Upper lobe of right lung (tissue), 1 donor: ENCODE measurements at regions not wholly inside any gene's neighbourhood (a gene's known extent, or its start where the extent isn't known, plus 50 kb on each side); places are given as distances from the start of the nearest gene placed in this dataset.

Source experiments
- ATAC-seq: fragments of 200-7000 bp; cut with Tn5 transposase; one replicate; pipeline ENCODE4 v1.9.1; 2020; ENCODE audit warnings: mild to moderate bottlenecking, moderate library complexity
- DNase-seq: peaks from one replicate; pipeline ENCODE4 v3.0.0-alpha.2; 2020
- H3K27ac ChIP-seq: fragments of 200-600 bp; one replicate; pipeline ENCODE4 v1.8.0; 2022
- H3K27me3 ChIP-seq: fragments of 200-600 bp; one replicate; pipeline ENCODE4 v1.8.0; 2022; ENCODE audit warnings: mild to moderate bottlenecking
- H3K36me3 ChIP-seq: fragments of 200-600 bp; one replicate; pipeline ENCODE4 v1.8.0; 2022
- H3K4me1 ChIP-seq: fragments of 200-600 bp; one replicate; pipeline ENCODE4 v1.8.0; 2022
- H3K4me3 ChIP-seq: fragments of 200-600 bp; one replicate; pipeline ENCODE4 v1.8.0; 2022; ENCODE audit warnings: mild to moderate bottlenecking
- H3K9me3 ChIP-seq: fragments of 200-600 bp; one replicate; pipeline ENCODE4 v1.8.0; 2022
- CTCF ChIP-seq: fragments of 200-600 bp; IDR thresholded peaks from one replicate; pipeline ENCODE4 v1.8.0; 2022; ENCODE audit warnings: antibody characterized with exemption
- intact Hi-C: fragments of 100-400 bp; cut with DNase I; formaldehyde crosslinking; loops from one replicate; pipeline ENCODE4 v1.11.0; 2022
- donor health status: DM: no; HTN: yes; CAD: no; lungs with severe emphysema.

DNA sequence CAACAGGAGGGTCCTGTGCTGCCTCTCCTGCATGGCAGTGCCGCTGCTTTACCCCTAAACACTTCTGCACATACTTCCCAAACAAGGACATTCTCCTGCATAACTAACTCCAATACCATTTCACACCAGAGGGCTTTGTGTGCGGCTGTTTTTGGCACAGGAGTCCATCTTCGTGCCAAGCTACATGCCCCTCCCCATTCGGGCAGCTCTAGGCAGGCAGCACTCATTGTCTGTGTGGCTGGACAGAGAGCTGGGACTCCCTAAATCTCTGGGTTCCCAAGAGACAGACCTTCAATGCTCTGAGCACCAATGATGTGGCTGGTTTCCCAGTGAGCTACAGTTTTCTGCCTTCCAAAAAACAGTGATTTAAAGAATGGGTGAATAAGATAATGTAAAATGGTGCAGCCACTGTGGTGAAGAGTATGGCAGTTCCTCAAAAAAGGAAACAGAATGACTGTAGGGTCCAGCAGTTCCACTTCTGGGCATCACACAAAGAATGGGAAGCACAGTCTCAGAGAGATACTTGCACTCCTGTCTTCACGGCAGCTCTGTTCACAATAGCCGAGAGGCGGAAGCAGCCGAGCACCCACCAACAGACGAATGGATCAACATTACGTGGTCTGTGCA lies 80.3 kb upstream of the DUSP22 start:
- Histone ChIP-seq H3K36me3 (no peaks in the 10 kb centered on the region), H3K4me1 (no peaks in the 10 kb centered on the region), H3K9me3 (no peaks in the 10 kb centered on the region), H3K27ac (no peak overlapping the region), H3K4me3 (no peak overlapping the region), H3K27me3 (peaks cover 11% of the 10 kb centered on the region)
- DNase-seq (no peak), ATAC-seq (no peak)
- intact Hi-C loops = no loop called here
- TF ChIP-seq CTCF = no peak

DNA sequence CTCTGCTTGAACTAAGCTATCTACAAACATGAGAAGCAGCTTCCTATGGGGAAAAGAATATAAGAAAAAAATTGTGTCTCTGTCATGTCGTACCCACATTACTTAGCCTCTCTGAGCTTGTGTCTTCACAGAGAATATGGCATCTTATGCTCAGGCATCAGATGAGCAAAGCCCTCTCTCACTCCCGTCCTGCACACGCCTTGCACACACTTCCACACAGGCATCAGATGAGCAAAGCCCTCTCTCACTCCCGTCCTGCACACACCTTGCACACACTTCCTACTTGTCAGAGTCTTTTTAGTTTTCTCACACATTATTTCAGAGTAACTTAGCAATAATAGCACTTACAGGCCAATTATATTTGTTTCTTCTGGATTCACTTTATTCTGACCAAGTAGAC lies 79.0 kb upstream of the DUSP22 start:
- no peak for TF ChIP-seq CTCF
- ATAC-seq (no peak), DNase-seq (no peak)
- Histone ChIP-seq H3K27ac (no peak overlapping the region), H3K4me1 (no peaks in the 10 kb centered on the region), H3K4me3 (no peak overlapping the region), H3K27me3 (peaks cover 11% of the 10 kb centered on the region), H3K9me3 (no peaks in the 10 kb centered on the region), H3K36me3 (no peaks in the 10 kb centered on the region)
- intact Hi-C loops = no loop called here

DNA sequence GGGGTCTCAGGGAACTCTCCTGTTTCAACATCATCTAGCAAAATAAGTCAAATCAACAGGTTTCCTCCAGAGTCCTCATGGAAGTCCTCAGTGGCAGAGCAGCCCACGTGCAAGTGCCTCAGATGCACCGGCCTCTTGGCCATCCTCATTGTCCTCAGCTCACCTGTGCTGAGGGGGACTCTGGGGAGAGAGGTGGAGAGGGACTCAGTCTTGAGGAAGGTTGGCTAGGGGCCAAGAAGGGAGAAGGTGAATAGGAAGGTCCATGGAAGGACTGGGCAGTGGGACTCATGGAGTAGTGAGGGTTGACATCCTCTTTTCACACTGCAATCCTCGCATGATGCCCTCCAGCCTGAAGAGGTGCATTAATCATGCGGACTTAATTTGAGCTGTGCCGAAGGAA lies 77.9 kb upstream of the DUSP22 start:
- no peak for TF ChIP-seq CTCF
- intact Hi-C loops = no loop called here
- ATAC-seq = no peak

GRCh38 chr6:215335-216034 lies 76.8 kb upstream of the DUSP22 start:
- no peak overlapping the region for H3K4me3 ChIP-seq
- H3K9me3 ChIP-seq = no peaks in the 10 kb centered on the region
- peaks cover 6% of the 10 kb centered on the region for H3K4me1 ChIP-seq
- ATAC-seq (peak; percentile 77), DNase-seq (peak; percentile 70)
- H3K27me3 ChIP-seq = peaks cover 11% of the 10 kb centered on the region
- no peaks in the 10 kb centered on the region for H3K36me3 ChIP-seq
- no peak overlapping the region for H3K27ac ChIP-seq
- intact Hi-C loops = no loop called here
- TF ChIP-seq CTCF = no peak

More for the DNA sequence above, 77.9 kb upstream of the DUSP22 start:
- no peak overlapping the region for H3K4me3 ChIP-seq
- H3K36me3 ChIP-seq = no peaks in the 10 kb centered on the region
- H3K4me1 ChIP-seq = no peaks in the 10 kb centered on the region
- no peak overlapping the region for H3K27ac ChIP-seq
- DNase-seq = peak; percentile 44
- H3K9me3 ChIP-seq = no peaks in the 10 kb centered on the region
- H3K27me3 ChIP-seq = peaks cover 11% of the 10 kb centered on the region

GRCh38 chr6:217048-217659 lies 75.1 kb upstream of the DUSP22 start:
- intact Hi-C loops = no loop called here
- H3K36me3 ChIP-seq = no peaks in the 10 kb centered on the region
- H3K4me1 ChIP-seq = peaks cover 7% of the 10 kb centered on the region
- H3K27me3 ChIP-seq = no peaks in the 10 kb centered on the region
- TF ChIP-seq CTCF = peak; percentile 35
- no peak overlapping the region for H3K4me3 ChIP-seq
- no peak overlapping the region for H3K27ac ChIP-seq
- no peaks in the 10 kb centered on the region for H3K9me3 ChIP-seq
- peak; percentile 63 for DNase-seq
- ATAC-seq = peak; percentile 18
